H1 (cell line): ENCODE measurements at regions not wholly inside any gene's neighbourhood (a gene's known extent, or its start where the extent isn't known, plus 50 kb on each side); places are given as distances from the start of the nearest gene placed in this dataset.

ENCODE experiments used
- CTCF ChIA-PET: fragments of 300-600 bp; sonication (Branson Sonifier 250); formaldehyde crosslinking; loops from one replicate; lab custom pipeline; 2021; ENCODE audit not compliant: partially characterized antibody; lab: Charles Lee
- POLR2A ChIA-PET: fragments of 300-600 bp; sonication (Branson Sonifier 250); formaldehyde crosslinking; loops from one replicate; lab custom pipeline; 2021; ENCODE audit warnings: inconsistent platforms; ENCODE audit not compliant: partially characterized antibody; lab: Charles Lee
- DNase-seq, 2 experiments: peaks; one replicate each; pipeline versions ENCODE4 v3.0.0 to v3.0.0-alpha.2; 2010 to 2022; ENCODE audit warnings: low spot score in 2 of 2, low read depth in 1 of 2, mixed read lengths in 1 of 2
- FAIRE-seq: peaks from 2 replicates; lab custom pipeline; 2011; peaks lifted over from hg19 to GRCh38; lab: Jason Lieb, UNC
- H2AFZ ChIP-seq: 2 replicates; pipeline ENCODE4 v1.8.1; 2012; ENCODE audit warnings: low read length, inconsistent platforms
- H2AK5ac ChIP-seq: 2 replicates; pipeline ENCODE4 v1.6.1; 2013; ENCODE audit warnings: low read depth, low read length
- H2BK120ac ChIP-seq: replicated peaks from 2 replicates; pipeline ENCODE3; 2013; ENCODE audit warnings: low read depth, low read length, inconsistent platforms
- H2BK12ac ChIP-seq: 2 replicates; pipeline ENCODE4 v1.6.1; 2013; ENCODE audit warnings: low read depth, low read length
- H2BK15ac ChIP-seq: 2 replicates; pipeline ENCODE4 v1.6.1; 2013; ENCODE audit warnings: low read length
- H2BK20ac ChIP-seq: 2 replicates; pipeline ENCODE4 v1.6.1; 2013; ENCODE audit warnings: low read length
- H2BK5ac ChIP-seq: 2 replicates; pipeline ENCODE4 v1.6.1; 2013; ENCODE audit warnings: low read depth, low read length
- H3K14ac ChIP-seq: 2 replicates; pipeline ENCODE4 v1.6.1; 2013; ENCODE audit warnings: inconsistent platforms; ENCODE audit not compliant: insufficient read length
- H3K18ac ChIP-seq: 2 replicates; pipeline ENCODE4 v1.6.1; 2013; ENCODE audit warnings: low read length; ENCODE audit errors: extremely low read depth
- H3K23ac ChIP-seq: 2 replicates; pipeline ENCODE4 v1.6.1; 2013; ENCODE audit warnings: inconsistent platforms; ENCODE audit not compliant: insufficient read length
- H3K23me2 ChIP-seq: 2 replicates; pipeline ENCODE4 v1.6.1; 2013; ENCODE audit warnings: low read depth, low read length
- H3K27ac ChIP-seq: 2 replicates; pipeline ENCODE4 v1.6.1; 2011; ENCODE audit warnings: low read depth, low read length, inconsistent platforms
- H3K27me3 ChIP-seq, 4 experiments: replicated peaks in 1 of 4; 1 replicate in 1 of 4; 2 replicates in 3 of 4; pipeline versions ENCODE4 v1.6.1 to v1.8.1; 2011 to 2013; ENCODE audit warnings: low read length in 3 of 4, mild to moderate bottlenecking in 3 of 4, inconsistent platforms in 2 of 4, mixed read lengths in 2 of 4, moderate library complexity in 1 of 4; ENCODE audit not compliant: control insufficient read depth in 3 of 4, insufficient read depth in 3 of 4; ENCODE audit errors: extremely low read depth in 1 of 4
- H3K36me3 ChIP-seq, 4 experiments: 2 replicates each; pipeline versions ENCODE4 v1.6.1 to v1.8.1; 2011 to 2013; ENCODE audit warnings: mild to moderate bottlenecking in 4 of 4, low read length in 3 of 4, moderate library complexity in 2 of 4, control low read depth in 1 of 4, inconsistent platforms in 1 of 4; ENCODE audit not compliant: insufficient read depth in 4 of 4, control insufficient read depth in 2 of 4
- H3K4ac ChIP-seq: replicated peaks from 2 replicates; pipeline ENCODE3; 2013; ENCODE audit warnings: low read length, low read depth, mixed read lengths, inconsistent platforms; ENCODE audit not compliant: insufficient read length
- H3K4me1 ChIP-seq, 4 experiments: replicated peaks in 1 of 4; 1 replicate in 1 of 4; 2 replicates in 3 of 4; pipeline versions ENCODE4 v1.6.1 to v1.8.1; 2011 to 2013; ENCODE audit warnings: low read length in 3 of 4, inconsistent platforms in 2 of 4, mixed read lengths in 1 of 4; ENCODE audit not compliant: insufficient read depth in 4 of 4, control insufficient read depth in 3 of 4
- H3K4me2 ChIP-seq, 2 experiments: 2 replicates each; pipeline versions ENCODE4 v1.6.1 to v1.8.1; 2011 to 2013; ENCODE audit warnings: low read depth in 2 of 2, low read length in 2 of 2, control low read depth in 1 of 2, inconsistent platforms in 1 of 2, mild to moderate bottlenecking in 1 of 2; ENCODE audit not compliant: insufficient read depth in 1 of 2
- H3K4me3 ChIP-seq, 4 experiments: fragments of 200-600, 300-600 bp in 1 of 4; sonication (generic), shearing (Covaris generic), sonication (Bioruptor Twin) in 1 of 4; 2 replicates each; pipeline versions ENCODE4 v1.5.1 to v1.8.1; 2011 to 2016; ENCODE audit warnings: low read length in 4 of 4, low read depth in 3 of 4, control low read depth in 2 of 4, inconsistent platforms in 2 of 4, mild to moderate bottlenecking in 2 of 4, mixed read lengths in 1 of 4, moderate library complexity in 1 of 4; ENCODE audit not compliant: insufficient read depth in 2 of 4; ENCODE audit errors: extremely low read depth in 1 of 4
- H3K56ac ChIP-seq: replicated peaks from 2 replicates; pipeline ENCODE3; 2013; ENCODE audit warnings: low read depth, mild to moderate bottlenecking, mixed read lengths, low read length, inconsistent platforms; ENCODE audit not compliant: insufficient read length
- H3K79me1 ChIP-seq: 2 replicates; pipeline ENCODE4 v1.6.1; 2013; ENCODE audit warnings: low read depth, low read length, control low read depth
- H3K79me2 ChIP-seq, 2 experiments: 2 replicates each; pipeline versions ENCODE4 v1.6.1 to v1.8.1; 2012 to 2013; ENCODE audit warnings: low read length in 2 of 2, mild to moderate bottlenecking in 2 of 2, inconsistent platforms in 1 of 2; ENCODE audit not compliant: insufficient read depth in 2 of 2, control insufficient read depth in 1 of 2
- H3K9ac ChIP-seq, 4 experiments: replicated peaks in 1 of 4; 1 replicate in 1 of 4; 2 replicates in 3 of 4; pipeline versions ENCODE4 v1.6.1 to v1.8.1; 2011 to 2013; ENCODE audit warnings: low read depth in 3 of 4, low read length in 3 of 4, control low read depth in 2 of 4, mild to moderate bottlenecking in 2 of 4, moderate library complexity in 2 of 4, inconsistent platforms in 1 of 4; ENCODE audit errors: extremely low read depth in 1 of 4
- H3K9me3 ChIP-seq, 2 experiments: 2 replicates each; pipeline versions ENCODE4 v1.6.1 to v1.8.1; 2012 to 2013; ENCODE audit warnings: mild to moderate bottlenecking in 2 of 2, moderate library complexity in 2 of 2, control low read depth in 1 of 2, inconsistent platforms in 1 of 2, low read depth in 1 of 2, low read length in 1 of 2, mixed read lengths in 1 of 2; ENCODE audit not compliant: insufficient read depth in 2 of 2
- H4K20me1 ChIP-seq, 2 experiments: replicated peaks in 1 of 2; 2 replicates each; pipeline versions ENCODE3 to v1.8.1; 2011 to 2013; ENCODE audit warnings: inconsistent platforms in 2 of 2, low read length in 2 of 2, mild to moderate bottlenecking in 1 of 2; ENCODE audit not compliant: insufficient read depth in 2 of 2, control insufficient read depth in 1 of 2
- H4K5ac ChIP-seq: 2 replicates; pipeline ENCODE4 v1.6.1; 2013; ENCODE audit warnings: low read length, low read depth, mixed read lengths, inconsistent platforms; ENCODE audit not compliant: insufficient read length
- H4K8ac ChIP-seq: 2 replicates; pipeline ENCODE4 v1.8.0; 2013; ENCODE audit warnings: mild to moderate bottlenecking, moderate library complexity, low read length, inconsistent platforms; ENCODE audit not compliant: insufficient read depth; ENCODE audit errors: extremely low read depth
- H4K91ac ChIP-seq: replicated peaks from 2 replicates; pipeline ENCODE3; 2013; ENCODE audit warnings: low read length, mixed read lengths, inconsistent platforms; ENCODE audit not compliant: insufficient read length
- ASH2L ChIP-seq: fragments of 200-600, 300-600 bp; sonication (generic); IDR thresholded peaks from one replicate; pipeline ENCODE4 v1.7.1; 2017; ENCODE audit warnings: low read length
- BRCA1 ChIP-seq: IDR thresholded peaks from 2 replicates; pipeline ENCODE4 v1.6.1; 2012; ENCODE audit warnings: low read depth, low read length, improper control_type of control experiment
- CBX8 ChIP-seq: fragments of 300-800, 300-1000 bp; sonication (generic); IDR thresholded peaks from 2 replicates; pipeline ENCODE4 v1.7.1; 2016; ENCODE audit warnings: low read depth, low read length, borderline replicate concordance
- GTF2F1 ChIP-seq: IDR thresholded peaks from 2 replicates; pipeline ENCODE4 v1.6.1; 2012; ENCODE audit warnings: low read depth, low read length, improper control_type of control experiment, borderline replicate concordance
- HDAC2 ChIP-seq, 2 experiments: fragments of 300-600 bp in 1 of 2; sonication (generic) in 1 of 2; IDR thresholded peaks; 2 replicates each; pipeline ENCODE4 v1.6.1; 2011 to 2012; ENCODE audit warnings: low read depth in 2 of 2, low read length in 2 of 2, mild to moderate bottlenecking in 2 of 2, moderate library complexity in 2 of 2, borderline replicate concordance in 1 of 2, inconsistent platforms in 1 of 2
- HDAC6 ChIP-seq: IDR thresholded peaks from one replicate; pipeline ENCODE4 v1.7.1; 2012; ENCODE audit warnings: low read depth, mild to moderate bottlenecking, inconsistent platforms, low read length, moderate library complexity
- POU5F1 ChIP-seq: IDR thresholded peaks from 2 replicates; pipeline ENCODE4 v1.6.1; 2011; ENCODE audit warnings: low read depth, mild to moderate bottlenecking, low read length, moderate library complexity
- RBBP5 ChIP-seq: IDR thresholded peaks from 2 replicates; pipeline ENCODE4 v1.7.1; 2012; ENCODE audit warnings: low read depth, mild to moderate bottlenecking, inconsistent platforms, low read length, moderate library complexity, borderline replicate concordance
- RXRA ChIP-seq: IDR thresholded peaks from 2 replicates; pipeline ENCODE4 v1.6.1; 2011; ENCODE audit warnings: low read depth, mild to moderate bottlenecking, low read length, moderate library complexity; ENCODE audit not compliant: insufficient read depth
- SIX5 ChIP-seq: IDR thresholded peaks from 2 replicates; pipeline ENCODE4 v1.6.1; 2011; ENCODE audit warnings: mild to moderate bottlenecking, low read depth, low read length
- SP1 ChIP-seq: IDR thresholded peaks from 2 replicates; pipeline ENCODE4 v1.6.1; 2011; ENCODE audit warnings: low read depth, low read length
- SP4 ChIP-seq: IDR thresholded peaks from 2 replicates; pipeline ENCODE4 v1.6.1; 2012; ENCODE audit warnings: low read length, inconsistent platforms
- YY1 ChIP-seq: IDR thresholded peaks from 2 replicates; pipeline ENCODE4 v1.6.1; 2011; ENCODE audit warnings: low read depth, mild to moderate bottlenecking, low read length
- ZNF274 ChIP-seq: IDR thresholded peaks from 2 replicates; pipeline ENCODE4 v1.7.0; 2012; ENCODE audit warnings: low read length, borderline replicate concordance; ENCODE audit errors: extremely low read depth
- WGBS, 2 experiments: shearing (Covaris generic) in 1 of 2; methylation state at CpG; one replicate each; pipeline versions ENCODE4 v1.1.6 to v1.1.7; 2013 to 2015; ENCODE audit warnings: low lambda C conversion rate in 2 of 2, mixed read lengths in 2 of 2, inconsistent platforms in 1 of 2, low coverage in 1 of 2, missing lambda C conversion rate in 1 of 2; ENCODE audit not compliant: insufficient replicate concordance in 2 of 2, insufficient coverage in 1 of 2, insufficient read length in 1 of 2; ENCODE audit errors: extremely low coverage in 1 of 2, missing lambda C conversion rate in 1 of 2; 5-methylcytosine and 5-hydroxymethylcytosine counted together

DNA sequence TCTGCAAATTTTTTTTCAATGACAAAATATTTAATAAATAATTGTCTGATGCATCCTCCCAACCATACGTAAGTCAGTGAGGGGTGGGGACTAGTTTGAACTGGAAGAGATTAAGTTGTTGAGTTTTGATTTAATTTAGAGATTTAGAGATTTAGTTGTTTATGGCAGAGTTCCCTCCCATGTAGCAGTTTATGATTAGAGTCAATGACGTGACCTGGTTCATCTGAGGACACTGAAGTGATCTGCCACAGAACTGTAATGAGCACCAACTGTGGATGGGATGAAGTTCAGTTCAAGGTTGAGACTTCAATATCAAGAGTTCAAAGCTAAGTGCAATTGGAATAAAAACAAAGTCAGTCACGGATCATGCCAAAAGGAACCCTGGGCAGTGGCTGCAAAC lies 609.3 kb downstream of the NOVA1 start:
- no peak overlapping the region for H3K9ac ChIP-seq

More for the DNA sequence above, 609.3 kb downstream of the NOVA1 start:
- no peaks in the 10 kb centered on the region for H3K79me1 ChIP-seq
- no peak overlapping the region for H3K56ac ChIP-seq
- no peak overlapping the region for H3K4ac ChIP-seq
- peaks cover 9% of the 10 kb centered on the region in 2 experiments for H3K9me3 ChIP-seq
- DNase-seq (no peak), FAIRE-seq (no peak)
- no peak overlapping the region for H3K27ac ChIP-seq
- no peaks in the 10 kb centered on the region for H3K79me2 ChIP-seq
- H3K4me3 ChIP-seq = no peak overlapping the region
- no peak overlapping the region for H2BK5ac ChIP-seq
- no peak overlapping the region for H3K23ac ChIP-seq
- H3K23me2 ChIP-seq = no peaks in the 10 kb centered on the region
- WGBS, 2 experiments = 95% methylated on average over 3 of the region's 3 CpGs; no CpG with 5 or more reads in 1 of the 2 experiments
- no peak overlapping the region for H2AFZ ChIP-seq
- H4K91ac ChIP-seq = no peak overlapping the region
- H2BK12ac ChIP-seq = no peak overlapping the region
- H3K14ac ChIP-seq = no peak overlapping the region
- H2AK5ac ChIP-seq = no peak overlapping the region
- H3K4me1 ChIP-seq = no peaks in the 10 kb centered on the region
- no peak overlapping the region for H2BK15ac ChIP-seq
- no peak overlapping the region for H4K5ac ChIP-seq
- no peak overlapping the region for H2BK120ac ChIP-seq
- H4K20me1 ChIP-seq = no peaks in the 10 kb centered on the region
- H3K4me2 ChIP-seq = no peak overlapping the region
- POLR2A ChIA-PET = no interaction called here
- no peak overlapping the region for H3K18ac ChIP-seq
- no peak overlapping the region for H2BK20ac ChIP-seq
- no peaks in the 10 kb centered on the region for H3K27me3 ChIP-seq
- H4K8ac ChIP-seq = no peak overlapping the region
- CTCF ChIA-PET = no interaction called here
- H3K36me3 ChIP-seq = no peaks in the 10 kb centered on the region; a peak in 1 of 8 replicates
- TF ChIP-seq ASH2L (no peak), SP4 (no peak), RBBP5 (no peak), YY1 (no peak), ZNF274 (no peak), CBX8 (no peak), POU5F1 (no peak), RXRA (no peak), HDAC2 (IDR thresholded peaks at IDR 0.05; ENCODE audit: borderline replicate concordance in 1 of 2, low read depth in 2 of 2, low read length in 2 of 2) (no peak), GTF2F1 (no peak), BRCA1 (no peak), SIX5 (no peak), HDAC6 (no peak), SP1 (no peak)
